GM04504 (cell line): ENCODE measurements at regions not wholly inside any gene's neighbourhood (a gene's known extent, or its start where the extent isn't known, plus 50 kb on each side); places are given as distances from the start of the nearest gene placed in this dataset.

Experiments used
- DNase-seq: peaks from one replicate; pipeline ENCODE4 v3.0.0-alpha.2; 2012; ENCODE audit warnings: low read depth

DNA sequence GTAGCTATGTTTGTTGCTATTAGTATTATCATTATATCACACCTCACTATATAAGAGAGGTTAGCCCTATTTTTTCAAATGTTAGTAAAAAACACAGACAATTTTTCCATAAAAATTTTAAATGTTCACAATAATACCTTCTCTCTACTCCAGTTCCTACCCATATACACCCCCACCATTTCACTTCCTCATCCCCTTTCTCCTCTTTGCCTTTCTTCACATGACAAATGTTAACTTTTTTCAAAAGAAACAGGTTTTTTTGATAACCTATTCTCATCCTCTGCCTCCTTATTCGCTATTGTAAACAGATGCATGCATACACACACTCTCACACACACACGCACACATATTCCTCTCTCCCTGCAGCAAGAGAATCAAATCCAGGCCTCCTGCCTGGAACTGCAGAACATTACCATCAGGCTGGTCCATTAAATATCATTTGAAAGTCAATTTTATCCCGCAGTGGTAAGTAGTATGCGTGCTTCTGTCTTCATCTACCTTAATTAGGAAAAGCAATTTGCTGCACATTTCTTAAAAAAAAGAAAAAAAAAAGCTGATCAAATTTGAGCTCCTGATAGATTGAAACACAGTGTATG, 55.5 kb downstream of the MID1IP1 start:
- DNase-seq: no peak

DNA sequence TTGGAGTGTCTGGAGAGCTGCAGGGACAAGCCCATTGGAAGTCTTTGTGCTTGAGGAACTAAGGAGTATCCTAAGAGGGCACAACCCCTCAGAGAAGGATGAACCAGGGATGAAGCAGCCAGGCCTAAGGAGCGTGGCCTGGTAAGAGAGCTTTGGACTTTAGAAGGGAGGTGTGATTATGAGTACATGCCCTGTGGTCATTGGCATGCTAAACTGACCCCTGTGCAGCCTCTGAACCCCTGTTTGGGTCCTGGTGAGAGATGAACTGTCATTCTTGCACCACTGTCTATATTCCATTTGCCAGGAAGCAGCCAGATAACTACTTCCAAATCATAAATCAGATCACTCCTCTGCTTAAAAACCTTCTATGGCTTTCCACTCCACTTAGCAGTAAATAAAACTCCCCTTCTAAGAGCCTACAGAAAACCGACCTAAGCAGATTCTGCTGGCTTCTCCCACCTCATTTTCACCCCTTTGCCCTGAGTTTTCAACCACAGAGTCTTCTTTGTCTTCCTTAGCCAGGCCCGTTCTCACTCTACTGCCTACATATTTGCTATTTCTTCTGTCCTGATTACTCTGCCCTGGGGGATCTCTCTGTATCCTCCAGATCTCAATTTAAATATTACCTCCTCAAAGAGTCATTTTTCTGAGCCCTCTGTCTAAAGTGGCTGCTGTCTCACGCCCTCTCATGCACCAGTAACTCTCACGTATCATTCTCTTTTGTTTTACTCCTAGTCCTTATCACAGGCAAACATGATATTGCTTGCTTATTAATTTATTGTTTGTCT, 56.7 kb downstream of the MID1IP1 start:
- no peak for DNase-seq

DNA sequence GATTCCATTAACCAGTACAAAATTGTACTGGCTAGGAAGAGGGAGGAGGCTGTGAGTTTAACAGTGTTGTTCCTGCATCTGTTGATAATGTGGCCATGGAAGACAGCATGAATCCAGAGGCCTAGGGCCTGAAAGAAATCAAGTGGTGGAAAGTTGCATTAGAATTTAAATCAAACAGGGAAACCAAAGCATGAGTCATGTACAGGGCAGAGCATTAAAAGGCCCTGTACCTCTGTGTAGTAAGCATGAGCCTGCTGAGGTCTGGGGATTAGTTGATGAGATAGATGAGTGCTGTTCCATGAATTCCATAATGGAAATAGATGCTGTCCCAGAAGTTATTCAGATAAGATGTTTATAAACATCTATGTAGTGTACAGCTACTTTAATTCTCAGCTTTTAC, 58.3 kb downstream of the MID1IP1 start:
- no peak for DNase-seq

DNA sequence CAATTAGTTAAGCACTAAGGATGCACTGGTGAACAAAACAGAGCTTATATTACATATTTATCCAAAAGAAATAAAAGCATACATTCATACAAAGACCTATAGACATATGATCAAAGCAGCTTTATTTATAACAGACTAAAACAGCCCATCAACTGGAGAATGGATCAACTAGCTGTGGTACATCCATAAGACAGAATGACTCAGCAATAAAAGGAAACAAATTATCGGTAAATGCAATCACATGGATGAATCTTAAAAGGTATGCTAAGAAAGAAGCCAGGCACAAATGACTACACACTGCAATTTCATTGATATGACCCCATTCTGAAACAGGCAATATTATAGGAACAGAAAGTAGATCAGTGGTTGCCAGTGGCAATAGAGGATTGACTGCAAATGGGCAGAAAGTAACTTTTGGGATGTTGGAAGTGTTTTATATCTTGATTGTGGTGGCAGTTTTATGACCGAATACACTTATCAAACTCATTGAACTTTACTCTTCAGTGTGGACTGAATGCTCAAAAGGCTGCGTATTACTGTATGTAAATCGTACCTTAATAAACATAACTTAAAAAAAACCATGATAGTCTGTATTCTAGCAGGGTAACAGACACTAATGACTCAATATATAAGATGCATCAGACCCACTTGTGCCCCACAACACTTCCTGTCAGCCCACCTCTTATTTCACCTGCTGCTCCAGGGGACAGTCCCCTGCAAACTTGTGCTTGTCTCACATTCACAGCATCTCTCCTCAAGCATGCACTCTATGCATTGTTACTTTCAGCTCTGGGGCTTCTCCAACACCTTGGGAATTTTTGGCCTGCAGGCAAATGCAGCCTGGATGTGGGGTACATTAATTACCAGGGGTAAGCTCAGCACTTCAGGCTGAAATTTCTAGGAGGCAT, 59.1 kb downstream of the MID1IP1 start:
- no peak for DNase-seq

DNA sequence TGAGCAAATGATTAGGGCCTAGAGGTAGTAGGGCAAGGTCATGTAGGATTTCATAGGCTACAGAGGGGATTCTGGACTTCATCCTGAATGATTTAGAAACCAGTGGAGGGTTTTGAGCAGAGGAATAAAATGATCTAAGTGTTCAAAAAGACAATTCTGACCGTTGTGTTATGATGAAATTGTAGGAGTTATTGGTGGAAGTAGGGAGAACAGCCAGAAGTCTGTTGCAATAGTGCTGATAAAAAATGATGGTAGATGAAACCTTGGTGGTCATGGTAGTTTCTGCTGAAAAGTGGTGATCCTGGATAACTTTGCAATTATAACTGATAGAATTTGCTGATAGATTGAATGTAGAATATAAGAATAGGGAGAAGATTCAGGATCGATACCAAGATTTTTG, 60.2 kb downstream of the MID1IP1 start:
- no peak for DNase-seq

DNA sequence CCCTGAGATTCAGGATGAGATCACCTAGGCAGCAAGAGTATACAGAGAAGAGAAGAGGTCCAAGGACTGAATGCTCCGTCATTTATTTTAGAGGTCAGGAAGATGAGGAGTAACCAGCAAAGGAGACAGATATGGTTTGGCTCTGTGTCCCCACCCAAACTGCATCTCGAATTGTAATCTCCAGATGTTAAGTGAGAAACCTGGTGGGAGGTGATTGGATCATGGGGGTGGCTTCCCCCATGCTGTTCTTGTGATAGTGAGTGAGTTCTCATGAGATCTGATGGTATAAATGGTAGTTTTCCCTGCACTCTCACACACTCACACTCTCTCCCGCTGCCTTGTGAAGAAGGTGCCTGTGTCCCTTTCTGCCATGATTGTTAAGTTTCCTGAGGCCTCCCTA, 60.8 kb downstream of the MID1IP1 start:
- no peak for DNase-seq

DNA sequence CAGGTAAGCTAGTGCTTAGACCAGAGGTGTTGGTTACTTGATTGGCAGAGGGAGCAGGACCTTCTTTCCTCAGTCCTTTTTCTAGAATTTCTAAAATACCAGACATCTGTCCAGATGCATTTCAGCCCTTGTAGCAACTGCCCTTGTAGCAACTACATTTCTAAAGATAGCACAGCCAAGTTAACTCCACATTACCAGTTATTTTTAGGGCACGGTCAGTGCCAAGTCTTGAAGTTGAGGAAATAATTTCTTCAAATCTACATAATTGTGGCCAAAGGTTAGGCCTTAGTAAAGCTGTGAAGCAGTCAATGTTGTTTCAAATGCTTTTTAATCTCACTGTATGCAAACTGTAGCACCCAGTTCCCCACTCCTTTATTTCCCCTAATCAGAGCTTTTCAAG, 62.9 kb downstream of the MID1IP1 start:
- no peak for DNase-seq

DNA sequence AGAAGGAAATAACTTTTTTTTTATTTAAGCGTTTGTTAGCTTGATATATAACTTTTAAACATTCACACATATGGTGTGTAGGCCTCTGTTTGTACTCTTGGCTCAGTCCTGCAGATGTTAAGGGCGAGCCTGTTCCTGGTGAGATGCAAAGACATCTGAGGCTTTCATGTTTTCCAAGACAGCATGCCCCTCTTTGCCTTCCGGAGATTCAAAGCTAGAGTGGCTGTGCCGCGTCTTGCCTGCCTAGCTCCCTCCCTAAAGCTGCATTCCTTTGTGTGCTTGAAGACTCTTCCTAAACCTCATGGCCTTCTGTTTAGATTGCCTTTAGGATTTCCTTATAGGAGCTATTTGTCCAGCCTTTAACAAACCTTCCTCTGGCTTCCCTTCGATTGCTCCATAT, 67.1 kb downstream of the MID1IP1 start:
- no peak for DNase-seq

DNA sequence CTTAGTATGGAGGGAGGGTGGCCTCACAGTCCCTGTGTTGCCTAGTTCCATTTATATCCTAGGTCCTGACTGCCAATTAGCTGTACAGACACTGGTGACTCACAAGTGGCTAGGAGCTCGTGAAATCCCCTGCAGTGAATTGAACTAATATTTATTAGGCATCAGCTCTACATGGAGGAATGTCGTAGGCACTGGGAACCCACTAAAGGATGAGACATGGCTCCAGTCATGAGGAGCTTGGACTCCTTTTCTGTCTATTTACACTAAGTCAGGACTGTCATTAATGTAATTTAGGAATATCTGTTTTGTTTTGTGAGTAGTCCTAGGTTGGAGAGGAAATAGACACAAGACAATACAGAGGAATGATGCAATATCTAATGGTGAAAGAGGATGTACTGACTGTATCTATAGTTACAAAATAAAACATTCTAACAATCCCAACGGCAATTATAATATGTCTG, 67.7 kb downstream of the MID1IP1 start:
- peak; percentile 26 for DNase-seq

DNA sequence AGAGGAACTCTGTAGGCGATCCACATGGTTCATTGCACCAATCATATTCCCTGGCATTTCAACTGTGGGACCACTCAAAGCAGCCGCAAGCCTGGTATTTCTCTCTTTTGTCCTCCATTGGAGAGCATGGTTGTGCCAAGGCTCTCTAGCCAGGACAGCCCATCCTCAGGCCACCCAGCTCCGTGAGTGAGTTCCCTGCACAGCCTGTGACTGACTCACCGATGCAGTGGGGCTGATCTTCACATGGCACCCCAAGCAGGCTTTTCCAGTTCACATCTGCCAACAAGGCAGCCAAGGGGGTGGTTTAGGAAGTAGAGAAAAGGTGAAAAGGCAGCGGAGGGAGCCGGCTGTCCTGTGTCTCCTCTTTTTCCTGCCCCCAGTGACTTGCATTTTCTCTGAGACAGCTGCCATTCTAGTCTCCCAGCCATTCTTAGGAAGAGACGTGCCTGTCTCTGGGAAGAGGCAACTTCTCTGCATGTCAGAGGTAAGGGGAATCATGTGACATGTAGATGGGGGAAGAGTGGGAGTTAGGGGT, 69.2 kb downstream of the MID1IP1 start:
- no peak for DNase-seq

DNA sequence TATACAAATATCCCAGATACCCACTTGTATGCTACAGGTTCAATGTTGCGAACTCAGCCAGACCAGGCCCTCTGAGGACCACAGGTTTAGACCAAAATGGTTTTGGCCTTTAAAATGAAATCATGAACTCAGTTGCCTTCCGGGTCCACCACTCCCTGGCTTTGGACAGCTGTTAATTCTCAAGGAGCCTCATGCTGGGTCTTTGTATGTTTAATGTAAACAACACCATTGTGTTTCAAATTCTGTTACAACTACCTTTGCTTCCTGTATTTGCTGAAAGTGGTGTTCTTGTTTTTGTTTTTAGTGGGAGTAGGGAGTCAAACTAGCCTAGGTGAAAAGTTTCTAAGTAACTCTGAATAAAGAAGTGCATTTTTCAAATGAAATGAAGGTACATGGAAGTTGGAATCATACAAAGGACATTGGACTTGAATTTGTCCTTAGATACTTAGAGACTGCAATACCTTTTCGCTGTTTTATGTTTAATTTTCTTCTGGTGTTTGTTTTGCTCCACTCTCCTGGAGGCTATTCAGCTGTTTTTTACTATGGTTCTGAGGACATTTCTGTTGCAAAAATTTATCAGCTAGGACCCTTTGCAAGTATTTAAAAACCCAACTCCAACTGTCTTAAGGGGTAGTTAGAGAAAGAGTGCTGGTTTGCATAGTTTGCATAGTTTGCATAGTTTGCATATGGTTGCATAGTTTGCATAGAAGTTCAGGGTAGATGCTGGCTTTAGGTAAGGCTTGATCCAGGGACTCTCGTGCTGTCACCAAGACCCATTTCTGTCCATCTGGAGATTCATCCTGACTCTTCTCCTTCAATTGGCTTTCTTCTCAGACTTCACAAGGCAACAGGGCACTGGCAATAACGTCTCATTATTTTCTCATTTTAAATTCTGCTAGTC, 70.1 kb downstream of the MID1IP1 start:
- DNase-seq: no peak

DNA sequence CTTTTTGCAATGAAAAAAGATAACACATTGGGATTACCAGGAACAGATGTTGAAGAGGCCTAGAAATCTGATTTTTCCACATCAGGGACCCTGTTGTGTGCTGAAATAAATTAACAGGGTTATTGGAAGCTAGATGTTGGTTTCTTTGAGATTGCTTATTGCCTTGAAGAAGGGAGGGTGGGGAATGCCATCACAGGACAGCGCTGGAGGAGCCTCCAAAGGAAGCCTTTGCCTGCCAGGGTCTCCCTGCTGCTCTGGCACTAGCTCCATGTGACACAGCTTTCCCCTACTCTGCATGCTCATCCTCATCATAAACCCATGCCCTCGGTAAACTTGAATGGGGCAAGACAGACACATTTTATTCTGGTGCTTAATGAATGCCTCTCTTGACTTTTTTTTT, 76.1 kb downstream of the MID1IP1 start:
- DNase-seq: no peak

DNA sequence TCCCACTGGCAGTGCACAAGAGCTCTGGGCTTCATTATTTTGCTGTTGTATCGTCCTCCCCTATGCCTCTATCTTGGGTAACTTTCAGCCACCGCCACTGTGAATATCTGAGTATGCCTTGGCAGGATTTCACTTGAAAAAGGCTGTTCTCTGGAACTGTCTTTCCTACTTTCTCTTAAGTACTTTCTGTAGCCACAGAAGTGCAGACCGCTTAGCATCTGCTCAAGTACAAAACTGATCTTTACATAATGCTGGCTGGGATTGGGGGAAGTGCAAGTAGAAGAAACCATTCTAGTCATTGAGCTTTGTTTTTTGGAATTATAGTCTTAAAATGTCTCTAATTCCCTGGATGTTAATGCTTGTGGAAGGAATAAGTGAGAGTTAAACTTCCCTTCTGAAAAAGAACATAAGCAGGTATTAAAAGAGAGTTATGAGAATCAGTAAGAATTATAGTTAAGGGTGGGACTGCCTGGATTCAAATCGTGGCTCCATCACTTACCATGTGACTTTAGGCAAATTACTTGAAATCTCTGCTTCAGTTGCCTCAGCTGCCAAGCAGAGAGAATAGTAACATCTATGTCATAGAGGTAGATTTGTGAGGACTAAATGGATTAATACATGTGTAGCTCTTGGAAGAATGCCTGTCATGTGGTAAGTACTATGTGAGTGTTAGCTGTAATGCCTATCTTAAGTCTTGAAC, 77.5 kb downstream of the MID1IP1 start:
- no peak for DNase-seq

DNA sequence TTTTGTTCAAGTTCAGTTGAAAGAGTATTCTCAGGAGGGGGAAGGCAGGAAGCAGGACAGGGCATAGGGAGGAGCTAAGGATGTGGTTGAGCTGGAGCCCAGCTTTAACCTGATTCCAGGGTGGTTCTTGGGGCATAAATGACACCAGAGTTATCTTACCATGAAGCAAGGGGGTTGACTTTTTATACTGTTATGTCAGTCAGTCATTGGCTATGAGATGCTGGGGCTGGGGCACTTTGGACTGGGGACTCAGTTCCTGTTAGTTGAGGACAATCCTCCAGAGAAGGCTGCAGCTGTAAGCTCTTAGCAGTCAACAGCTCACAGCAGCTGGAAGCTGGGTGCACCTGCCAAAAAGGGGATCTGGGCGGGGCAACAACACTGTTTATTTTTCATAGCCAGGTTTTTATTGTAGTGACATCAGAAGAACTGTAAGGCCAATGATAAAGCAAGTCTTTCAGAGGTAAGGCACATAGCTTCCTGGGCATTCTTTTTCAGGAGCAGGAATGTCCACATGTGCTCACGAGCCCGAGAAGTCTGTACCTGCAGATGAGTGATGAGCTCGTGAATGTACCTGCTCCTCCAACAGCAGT, 78.5 kb downstream of the MID1IP1 start:
- DNase-seq: no peak

DNA sequence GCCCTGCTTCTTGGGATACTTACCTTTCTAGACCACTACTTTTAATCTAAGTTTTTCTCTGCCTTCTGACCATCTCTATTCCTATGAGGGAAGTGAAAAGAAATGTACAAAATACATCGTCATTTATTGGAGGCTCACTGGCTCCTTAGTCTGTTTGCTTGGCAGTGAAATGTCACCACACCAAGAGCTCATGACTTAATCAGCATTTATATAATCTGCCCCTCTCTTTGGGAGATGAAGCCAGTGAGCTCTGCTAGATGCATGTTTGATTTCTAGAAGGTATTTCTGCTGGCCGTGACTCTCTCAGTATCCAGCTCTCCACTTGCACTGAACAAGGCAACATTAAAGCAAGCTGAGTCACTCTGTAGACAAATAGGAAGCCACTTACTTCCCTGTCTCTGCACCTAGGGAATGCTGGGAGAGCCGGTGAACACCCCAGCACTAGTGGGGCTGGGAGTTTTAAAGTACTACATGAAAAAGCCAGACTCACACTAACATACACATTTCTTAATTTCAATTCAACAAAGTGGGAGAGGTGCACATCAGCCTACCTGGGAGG, 79.1 kb downstream of the MID1IP1 start:
- DNase-seq: no peak

DNA sequence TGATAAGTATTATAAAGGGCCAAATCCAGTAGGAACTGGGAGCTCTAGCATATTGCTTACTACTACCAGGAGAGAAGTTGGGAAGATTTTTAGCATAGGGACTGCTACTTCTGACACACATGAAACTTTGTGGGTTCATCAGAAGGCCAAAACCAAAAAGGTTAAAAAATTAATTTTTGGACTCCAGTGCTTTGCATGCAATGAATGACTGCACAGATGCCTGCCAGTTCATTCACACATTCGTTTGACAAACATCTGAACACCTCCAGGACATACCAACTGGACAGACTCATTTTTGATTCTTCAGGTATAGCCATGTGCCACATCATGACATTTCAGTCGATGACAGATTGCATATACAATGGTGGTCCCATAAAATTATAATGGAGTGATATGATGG, 79.8 kb downstream of the MID1IP1 start:
- DNase-seq: no peak

DNA sequence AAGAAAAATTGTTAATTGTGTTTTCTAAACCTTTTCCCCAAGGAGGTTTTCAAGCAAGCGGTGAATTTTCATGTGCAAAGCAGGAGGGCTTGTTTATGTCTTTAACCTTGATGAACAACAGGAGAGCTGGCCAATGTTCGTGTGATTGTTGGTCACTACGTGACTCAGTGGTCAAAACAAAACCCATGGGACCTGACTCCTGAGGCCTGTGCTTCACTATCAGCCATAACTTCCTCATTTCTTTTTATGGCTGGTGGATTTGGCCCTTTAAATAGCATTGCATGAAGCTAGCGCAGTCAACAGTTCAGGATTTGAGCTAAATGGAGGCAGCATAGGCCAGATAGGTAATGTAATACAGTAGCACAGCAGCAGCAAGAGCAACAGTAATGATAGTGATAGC, 80.5 kb downstream of the MID1IP1 start:
- no peak for DNase-seq

DNA sequence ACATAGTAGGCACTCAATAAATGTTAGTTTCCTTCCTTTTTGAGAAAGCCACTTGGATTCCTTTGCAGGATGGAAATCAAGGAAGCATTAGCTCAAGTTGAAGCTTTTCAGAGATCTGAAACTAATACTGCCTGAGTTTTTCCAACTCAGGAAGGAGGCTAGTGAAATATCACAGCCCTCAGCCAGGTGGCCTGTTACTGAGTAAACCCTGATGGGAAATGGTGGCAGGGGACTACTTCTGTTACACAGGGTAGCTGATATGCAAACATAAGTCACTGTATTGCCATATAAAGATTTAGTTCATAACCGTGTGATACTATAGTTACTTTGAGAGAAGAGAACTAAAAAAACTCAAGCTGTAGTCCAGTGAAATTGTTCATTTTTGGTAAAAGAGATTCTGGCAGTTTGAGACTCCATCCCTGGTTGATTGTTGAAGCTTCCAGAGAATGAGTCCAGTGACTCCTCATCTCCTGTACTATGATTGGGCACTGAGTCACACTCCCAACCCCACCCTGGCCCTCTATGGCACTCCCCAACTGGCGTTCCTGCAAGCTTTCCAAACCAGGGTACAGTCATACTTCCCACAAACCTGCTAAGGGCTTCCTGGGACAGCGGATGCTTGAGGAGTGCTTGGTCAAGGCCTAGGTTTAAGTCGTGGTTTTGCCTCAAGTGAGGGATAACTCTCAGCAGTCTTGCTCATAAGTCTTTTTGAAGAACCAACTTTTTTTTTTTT, 81.8 kb downstream of the MID1IP1 start:
- DNase-seq: peak; percentile 50

DNA sequence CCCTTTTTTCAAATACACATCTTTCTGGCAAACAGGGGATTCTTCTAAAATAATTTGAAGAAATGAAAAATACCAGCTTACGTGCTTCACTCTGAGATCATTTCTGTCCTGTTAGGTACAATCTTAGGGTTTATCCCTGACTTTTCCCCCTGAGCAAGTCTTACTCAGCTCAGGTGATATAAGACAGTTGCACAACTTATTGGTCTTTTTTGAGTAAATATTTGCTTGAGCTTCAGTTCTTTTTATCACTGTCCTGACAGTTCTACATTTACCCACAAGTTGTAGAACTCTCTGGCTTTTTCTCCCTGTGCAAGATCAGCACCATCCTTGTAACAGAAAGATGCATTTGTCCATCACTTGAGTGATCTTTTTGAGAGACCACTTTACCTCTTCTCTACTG, 84.9 kb downstream of the MID1IP1 start:
- no peak for DNase-seq
